GM23248 (cell line): ENCODE measurements at regions not wholly inside any gene's neighbourhood (a gene's known extent, or its start where the extent isn't known, plus 50 kb on each side); places are given as distances from the start of the nearest gene placed in this dataset.

Source experiments
- EZH2 ChIP-seq: fragments of 200-600 bp; sonication (generic); IDR thresholded peaks from 2 replicates; pipeline ENCODE4 v1.6.1; 2018; ENCODE audit warnings: antibody characterized with exemption, mild to moderate bottlenecking; ENCODE audit not compliant: insufficient read depth, poor library complexity, severe bottlenecking
- EZH2phosphoT487 ChIP-seq: fragments of 200-600 bp; sonication (generic); IDR thresholded peaks from 2 replicates; pipeline ENCODE4 v1.6.1; 2018; ENCODE audit warnings: antibody characterized with exemption, moderate library complexity, mild to moderate bottlenecking, low read depth; ENCODE audit not compliant: insufficient read depth

DNA sequence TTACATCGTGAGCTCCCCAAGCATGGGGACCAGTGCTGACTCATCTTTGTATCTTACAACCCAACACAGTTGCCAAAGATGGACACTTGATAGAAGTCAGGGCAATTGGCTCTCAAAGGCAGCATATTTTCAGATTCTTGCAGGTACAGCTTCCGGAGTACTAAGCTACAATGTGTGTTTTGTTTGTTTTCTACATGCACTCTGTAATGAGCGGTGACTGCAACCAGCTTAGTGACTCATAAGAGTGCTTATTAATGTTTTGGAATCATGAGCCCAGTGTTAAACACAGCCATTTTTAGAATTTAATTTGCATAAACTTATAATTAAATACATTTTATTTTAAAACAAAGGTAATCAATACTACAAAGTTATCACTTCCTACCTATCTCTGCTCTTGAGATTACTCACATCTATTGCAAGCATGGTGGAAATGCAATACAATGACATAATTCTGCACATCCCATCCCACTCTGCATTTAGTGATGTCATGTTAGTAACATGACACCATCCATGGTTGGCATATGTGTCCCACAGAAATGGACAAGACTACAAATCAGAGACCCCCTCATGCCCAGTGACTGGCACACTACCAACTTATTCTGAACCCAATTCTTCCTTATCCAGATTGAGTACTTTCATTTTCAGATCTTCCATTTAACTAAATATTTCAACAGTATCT is 399.8 kb upstream of the ST6GAL2 start:
- TF ChIP-seq EZH2phosphoT487, result no peak
- no peak for TF ChIP-seq EZH2
